Activated T-cell treated with anti-CD3 and anti-CD28 coated beads, Interleukin-2, amount 50 U/mL, for 1 hour (primary cell): ENCODE measurements at regions not wholly inside any gene's neighbourhood (a gene's known extent, or its start where the extent isn't known, plus 50 kb on each side); places are given as distances from the start of the nearest gene placed in this dataset.

Experiments used
- DNase-seq: peaks from one replicate; pipeline ENCODE4 v3.0.0-alpha.2; 2020

DNA sequence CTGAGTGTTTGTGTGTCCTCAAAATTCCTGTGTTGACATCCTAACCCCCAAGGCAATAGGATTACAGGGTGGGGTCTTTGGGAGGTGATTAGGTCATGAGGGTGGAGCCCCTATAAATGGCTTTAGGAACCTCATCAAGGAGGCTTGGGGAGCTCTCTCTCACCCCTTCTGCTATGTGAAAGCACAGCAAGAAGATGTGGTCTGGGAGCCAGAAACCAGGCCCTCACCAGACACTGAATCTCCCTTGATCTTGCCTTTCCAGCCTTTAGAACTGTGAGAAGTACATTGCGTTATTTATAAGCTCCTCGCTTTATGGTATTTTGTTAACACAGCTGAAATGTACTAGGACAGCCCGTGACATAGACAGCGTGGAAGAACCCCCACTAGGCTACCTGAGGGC, 712.0 kb upstream of the SGCG start:
- no peak for DNase-seq

DNA sequence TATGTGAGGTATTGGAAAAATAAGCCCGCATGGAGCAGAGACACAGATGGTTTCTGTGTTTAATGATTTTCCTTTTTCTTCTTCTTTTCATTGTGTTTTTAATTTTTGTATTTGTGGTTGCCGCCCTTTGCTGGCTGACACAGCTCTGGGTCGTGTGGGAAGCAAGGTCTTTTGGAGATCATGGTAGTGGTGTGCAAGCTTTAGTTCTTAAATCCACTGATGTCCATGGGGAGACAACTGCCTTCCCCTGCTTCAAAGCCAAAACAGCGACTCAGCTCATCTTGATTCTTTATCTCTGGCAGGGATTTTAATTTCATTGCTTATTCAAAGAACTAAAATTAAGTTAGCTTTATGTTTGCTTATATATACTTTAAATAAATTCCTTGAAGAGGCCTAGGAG, 711.3 kb upstream of the SGCG start:
- DNase-seq = no peak

DNA sequence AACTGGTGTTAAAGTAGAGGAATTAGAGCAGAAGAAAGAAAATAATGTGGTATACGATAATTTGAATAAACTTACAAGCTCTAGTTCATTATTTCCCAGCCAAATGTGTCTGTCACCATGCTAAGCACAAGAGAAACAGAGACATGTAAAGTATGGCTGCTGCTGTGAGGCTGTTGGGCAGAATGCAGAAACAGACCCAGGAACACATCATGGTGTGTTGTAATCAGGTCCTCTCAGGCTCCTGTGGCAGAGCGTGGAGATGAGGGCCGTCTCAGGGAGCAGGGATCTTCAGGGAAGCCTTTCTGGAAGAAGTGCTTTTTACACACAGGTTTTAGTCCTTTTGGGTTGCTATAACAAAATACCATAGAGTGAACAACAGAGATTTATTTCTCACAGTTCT, 710.7 kb upstream of the SGCG start:
- no peak for DNase-seq

DNA sequence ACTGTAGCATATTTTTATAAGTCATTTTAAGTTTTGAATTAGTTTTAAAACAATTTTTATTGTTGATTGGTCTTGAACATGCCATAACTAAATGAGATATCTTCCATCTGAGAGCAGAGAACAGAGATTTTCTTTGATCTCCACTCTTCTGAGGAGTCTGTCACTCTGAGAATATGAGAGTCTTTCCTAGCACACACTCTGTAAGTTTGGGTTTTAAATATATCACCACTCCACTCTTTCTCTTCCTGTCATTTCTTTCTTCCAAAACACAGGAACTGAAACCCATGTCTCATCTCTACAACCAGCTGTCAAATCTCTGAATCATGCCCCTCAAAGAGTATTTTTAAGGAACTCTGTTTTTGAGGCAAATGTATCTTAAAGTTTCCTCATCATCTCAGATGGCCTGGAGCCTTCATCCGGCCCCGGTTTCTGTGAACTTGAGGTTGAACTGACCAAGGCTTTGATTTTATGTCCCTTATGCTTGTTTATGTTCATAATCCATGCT, 698.2 kb upstream of the SGCG start:
- DNase-seq = no peak

DNA sequence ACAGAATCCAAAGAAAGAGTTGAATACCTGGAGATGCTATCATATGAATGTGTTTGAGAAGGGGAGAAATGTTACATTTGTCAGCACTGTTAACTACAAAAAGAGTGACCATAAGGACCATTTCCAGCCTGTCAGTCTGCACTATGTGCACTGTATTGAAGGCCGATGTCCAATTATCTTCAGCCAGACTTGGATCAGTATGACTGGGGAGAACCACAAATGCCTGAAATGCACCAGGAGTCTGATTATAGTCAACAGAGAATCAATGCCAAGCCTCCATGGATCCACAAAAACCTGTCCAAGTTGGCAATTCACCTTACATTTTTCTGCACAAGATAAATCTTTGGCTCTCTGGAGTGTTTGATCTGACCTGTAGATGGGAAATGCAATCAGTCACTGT, 697.5 kb upstream of the SGCG start:
- no peak for DNase-seq

DNA sequence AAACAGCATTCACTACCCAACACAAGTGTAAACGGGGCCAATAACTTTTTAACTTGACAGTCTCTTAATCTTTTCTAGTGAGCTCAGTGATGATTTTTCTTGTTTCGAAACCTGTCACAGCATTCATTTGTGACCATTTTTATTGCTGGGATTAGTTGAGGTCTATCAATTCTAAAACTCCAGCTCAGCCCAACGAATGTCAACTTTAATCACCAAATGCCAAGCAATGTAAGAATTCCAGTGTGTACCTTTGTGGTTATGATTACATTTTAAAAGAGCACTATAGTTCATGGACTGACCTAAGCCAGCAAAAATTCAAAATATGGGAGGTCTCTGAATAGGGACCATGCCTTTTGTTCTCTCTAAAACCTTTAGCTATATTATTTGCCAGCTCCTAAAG, 694.3 kb upstream of the SGCG start:
- no peak for DNase-seq

DNA sequence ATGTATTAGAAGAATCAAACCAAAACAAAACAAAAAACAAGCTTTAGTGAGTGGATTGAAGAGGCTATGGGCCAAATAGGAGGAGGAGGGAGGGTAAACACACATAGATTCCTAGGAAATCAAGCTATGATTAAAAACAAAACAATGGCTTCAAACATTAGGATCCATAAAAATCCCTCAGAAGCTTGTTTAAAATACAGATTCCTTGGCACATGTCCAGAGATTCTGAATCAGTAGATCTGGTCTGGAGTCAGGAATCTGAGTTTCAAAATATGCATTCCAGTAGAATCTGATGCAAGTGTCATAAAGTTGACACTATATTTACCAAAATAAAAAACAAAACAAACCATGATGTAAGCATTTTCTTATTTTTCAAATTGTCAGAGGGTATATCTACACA, 692.8 kb upstream of the SGCG start:
- no peak for DNase-seq

DNA sequence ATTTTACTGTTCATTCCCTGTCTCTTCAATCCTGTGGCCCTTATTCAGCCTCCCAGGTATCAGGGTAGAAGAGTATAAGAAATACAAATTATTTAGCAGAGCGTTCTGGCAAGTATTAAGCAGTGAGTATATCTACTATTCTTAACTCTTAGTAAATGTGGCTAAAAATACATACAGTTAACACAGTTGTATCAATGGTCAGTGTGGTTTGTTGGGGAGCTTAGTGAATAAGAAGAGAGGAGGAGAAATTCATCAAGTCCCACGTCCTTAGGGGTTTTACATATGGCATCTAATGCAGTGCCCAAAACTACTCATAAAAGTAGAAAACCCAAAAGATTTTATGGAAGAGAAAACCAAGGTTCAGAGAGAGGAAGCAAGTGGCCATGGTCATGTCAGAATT, 691.0 kb upstream of the SGCG start:
- DNase-seq = no peak

DNA sequence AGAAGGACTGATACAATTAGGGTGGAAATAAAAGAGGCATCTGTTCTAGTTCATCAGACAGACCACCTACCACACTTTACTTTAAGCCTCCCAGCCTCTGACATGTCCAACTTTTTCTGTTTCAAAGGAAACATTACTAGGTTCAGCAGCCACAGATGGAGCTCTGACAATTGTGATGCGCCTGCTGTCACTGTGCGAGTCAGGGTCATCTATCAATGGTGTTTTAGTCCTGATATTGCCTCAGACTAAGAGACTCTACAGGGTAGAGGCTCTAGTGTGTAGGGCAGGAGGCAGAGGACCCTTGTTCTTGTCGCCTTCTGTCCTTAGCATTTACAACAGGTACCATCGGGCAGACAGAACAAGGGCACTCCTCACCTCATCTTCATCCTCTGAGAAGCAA, 685.0 kb upstream of the SGCG start:
- DNase-seq = no peak

DNA sequence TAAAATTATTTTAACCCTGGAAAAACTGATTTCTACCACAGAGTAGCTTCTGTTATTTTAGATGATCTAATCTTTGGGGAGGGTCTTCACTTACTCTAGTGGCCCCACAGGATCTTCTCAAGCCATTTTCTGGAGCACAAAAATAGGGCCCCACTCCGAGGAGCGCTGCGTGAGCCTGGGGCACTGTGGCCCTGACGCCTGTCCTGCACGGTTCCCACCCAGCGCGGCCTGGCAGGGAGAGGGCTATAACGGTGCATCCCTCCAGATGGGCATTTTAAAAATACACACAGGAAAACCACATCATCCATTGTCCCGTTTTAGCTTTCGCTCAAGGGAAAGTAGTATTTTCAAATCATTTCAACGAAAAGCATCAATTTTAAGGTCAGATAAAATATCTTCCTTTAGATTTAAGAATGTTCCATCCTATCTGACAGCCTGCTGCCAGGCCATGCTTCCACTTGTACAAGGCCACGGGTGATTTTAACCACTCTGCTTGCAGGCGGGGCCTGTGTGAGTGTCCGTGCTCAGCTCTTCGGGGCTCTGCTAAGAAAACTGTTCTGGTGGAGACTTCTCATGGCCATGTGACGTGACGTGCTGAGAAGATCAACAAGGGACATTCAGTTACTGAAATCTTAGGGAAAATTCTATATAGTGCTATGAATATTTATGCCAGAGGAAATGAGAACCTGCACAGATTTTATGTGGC, 683.8 kb upstream of the SGCG start:
- DNase-seq = no peak

DNA sequence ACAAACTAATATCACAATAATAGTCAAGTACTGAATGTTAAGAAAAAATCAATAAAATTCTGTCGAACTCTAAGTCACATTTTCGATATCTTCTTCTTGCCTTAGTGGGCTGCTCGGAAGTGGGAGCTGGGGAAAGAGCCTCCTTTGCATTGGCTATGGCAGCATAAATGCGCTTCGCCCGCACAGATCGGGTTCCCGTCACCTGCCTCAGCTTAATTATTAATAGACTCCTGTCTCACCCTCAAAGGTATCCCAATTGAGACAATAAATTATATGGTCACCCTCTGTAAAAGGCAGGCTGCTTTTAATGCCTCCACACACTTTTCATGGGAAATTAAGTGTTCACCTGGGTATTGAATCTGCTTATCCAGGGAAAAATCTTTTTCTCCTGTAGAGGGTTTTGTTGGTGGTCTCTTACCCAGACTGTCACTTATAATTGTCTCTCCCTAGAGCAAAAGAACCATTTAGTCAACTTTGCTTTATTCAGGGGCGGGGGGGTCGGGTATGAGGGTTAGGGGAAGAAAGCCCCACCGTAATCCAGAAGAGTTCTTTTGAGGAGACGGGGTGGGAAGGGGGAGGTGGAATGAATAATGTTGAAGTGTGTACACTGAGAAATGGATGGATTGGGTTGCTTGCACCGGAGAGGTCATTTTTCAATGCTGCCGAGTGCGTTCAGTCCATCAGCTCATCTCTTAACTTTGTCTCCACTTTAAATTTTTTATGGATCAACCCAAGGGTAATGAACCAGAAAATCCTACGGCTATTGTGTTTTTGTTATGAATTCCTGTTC, 682.6 kb upstream of the SGCG start:
- no peak for DNase-seq

DNA sequence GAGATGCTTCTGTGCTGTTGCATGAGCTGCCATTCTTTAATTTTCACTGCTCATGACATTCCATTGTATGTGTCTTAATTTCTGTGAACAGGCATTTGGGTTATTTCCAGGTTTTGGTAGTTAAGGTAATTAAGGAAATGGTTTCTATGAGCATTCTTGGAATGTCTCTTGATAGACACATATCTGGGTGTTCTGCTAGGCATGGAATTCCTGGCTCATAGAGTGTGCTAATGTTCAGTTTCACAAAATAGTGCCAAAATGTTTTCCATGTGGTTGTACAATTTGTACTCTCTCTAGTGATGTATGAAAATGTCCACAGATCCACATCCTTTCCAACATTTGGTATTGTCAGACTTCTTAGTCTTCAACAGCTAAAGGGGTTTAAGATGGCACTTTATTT, 680.9 kb upstream of the SGCG start:
- DNase-seq = no peak

DNA sequence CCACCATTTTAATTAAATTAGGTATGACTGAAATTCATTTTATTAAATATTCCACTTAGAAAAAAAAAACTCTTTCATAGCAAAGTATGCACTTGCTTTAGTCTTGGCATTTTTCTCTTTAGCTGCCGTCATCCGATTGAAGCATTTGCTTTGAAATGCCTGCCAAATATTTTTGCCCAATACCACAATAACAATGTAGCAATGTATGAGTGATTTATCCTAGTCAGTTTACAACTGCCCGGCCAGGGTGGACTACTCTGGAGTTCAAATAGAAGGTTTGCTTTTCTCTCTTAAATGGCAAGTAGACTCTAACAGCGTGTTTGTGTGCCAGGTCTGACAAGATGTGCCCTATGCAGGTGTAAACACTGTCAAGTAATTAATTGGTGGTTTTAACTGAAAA, 675.3 kb upstream of the SGCG start:
- DNase-seq = no peak

DNA sequence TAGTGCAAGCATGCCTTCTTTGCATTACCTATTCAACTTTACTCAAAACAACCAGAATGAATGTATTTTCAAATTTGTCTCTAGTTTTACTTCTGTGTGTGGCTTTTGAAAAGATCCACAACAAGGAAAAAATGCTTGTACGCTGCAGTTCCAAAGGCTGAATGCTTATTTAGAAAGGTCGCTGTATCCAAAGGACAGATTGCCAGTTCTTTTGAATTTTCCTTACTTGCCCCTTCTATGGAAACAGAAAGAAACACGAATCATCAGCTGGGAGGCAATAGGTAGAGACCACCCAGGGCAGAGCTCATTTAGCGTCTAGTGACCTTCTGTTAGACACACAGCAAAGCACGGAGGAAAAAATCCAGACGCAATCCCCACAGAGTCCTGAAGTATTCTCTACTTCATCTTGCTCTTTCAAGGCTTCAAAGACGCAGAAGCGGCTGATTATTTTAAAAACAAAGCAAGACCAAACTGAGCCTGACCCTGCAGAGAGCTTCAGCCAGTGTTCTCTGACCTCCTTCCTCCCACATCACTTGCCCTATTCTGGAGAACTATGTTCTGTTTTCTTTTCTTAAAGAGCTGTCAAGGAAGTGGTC, 674.6 kb upstream of the SGCG start:
- no peak for DNase-seq

DNA sequence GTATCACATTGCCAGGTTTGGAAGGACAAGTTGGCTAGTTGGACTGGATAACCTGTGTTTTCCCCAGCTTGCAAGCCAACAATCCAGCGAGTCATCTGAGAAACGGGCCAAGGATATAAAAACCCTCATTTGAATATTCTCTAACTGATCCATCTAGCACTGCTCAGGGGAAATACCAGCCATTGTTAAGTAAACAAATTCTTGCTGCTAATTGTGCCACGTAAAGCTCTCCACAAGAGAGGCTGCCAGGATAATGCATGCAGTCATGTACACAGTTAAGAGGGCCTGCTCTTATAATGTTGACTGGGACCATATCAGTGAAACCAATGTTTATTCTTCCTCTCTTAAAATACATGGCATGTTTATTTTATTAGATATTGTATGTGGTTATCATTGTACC, 663.2 kb upstream of the SGCG start:
- no peak for DNase-seq

DNA sequence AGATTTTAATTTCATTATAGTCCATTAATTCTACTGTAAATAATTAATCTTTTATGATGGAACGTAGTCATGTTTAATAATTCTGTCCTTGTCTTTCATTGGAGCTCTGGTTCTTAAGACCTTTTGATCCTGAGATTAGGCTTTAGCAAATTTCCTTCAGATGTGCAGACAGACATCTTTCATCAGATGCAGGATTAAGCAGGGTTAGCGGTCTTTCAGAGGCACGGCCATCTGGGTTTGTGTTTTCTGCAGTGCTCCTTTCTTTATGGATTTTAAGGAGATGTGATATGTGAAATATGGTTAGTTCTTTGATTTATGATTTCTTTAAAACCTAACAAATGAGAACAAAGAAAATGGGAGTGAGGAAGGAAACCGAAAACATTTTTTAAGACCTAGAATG, 643.9 kb upstream of the SGCG start:
- no peak for DNase-seq

DNA sequence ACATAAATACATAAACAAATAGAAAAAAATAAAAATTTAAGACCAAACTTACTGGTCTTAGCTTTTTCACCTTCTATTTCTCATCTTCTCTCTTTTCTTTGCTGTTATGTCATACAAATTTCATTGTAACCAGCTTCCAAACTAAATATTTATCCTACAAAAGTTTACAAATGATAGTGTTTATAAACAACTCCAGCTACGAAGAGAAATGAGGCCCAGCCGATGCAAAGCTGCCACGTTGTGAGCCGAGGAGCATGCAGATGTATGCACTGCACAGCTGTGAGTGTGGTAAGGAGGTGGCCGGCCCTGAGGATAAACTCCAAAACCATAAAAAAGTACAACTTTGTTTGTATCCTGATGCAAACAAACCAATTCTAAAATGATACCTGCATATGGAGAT, 642.4 kb upstream of the SGCG start:
- DNase-seq = no peak

DNA sequence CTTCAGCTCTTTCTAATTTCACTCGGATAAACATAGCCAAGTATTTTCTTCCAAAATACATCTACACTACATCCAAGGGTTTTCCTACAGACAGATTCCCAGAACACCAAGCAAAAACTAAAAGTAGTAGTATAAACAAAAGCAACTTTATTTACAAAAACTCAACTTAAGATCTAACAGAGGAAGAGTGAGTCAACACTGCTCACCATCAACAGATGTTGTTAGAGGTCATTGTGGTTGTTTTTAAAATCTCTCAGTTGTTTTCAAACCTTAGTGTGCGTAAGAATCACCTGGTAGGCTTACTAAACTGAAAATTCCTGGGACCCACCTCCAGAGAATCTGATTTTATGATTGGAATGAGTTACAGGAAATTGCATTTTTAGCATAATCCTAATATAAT, 631.7 kb upstream of the SGCG start:
- no peak for DNase-seq

DNA sequence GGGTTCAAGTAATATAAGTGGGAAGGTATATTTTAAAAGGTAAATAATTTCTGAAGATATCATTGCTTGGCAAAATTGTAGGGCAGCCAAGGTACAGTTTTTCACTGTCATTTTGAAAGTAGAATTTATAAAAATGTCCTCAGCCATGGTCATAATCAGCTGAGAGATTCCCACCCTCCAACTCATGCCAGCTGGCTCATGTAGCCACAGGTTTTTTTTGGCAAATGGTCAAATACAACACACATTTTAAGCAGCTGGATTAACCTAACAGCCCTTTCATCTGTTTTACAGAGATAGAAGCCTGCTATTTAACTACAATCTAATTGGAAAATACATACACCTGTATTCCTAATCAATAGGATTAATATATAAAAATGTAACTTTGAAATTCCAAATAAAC, 619.2 kb upstream of the SGCG start:
- no peak for DNase-seq

DNA sequence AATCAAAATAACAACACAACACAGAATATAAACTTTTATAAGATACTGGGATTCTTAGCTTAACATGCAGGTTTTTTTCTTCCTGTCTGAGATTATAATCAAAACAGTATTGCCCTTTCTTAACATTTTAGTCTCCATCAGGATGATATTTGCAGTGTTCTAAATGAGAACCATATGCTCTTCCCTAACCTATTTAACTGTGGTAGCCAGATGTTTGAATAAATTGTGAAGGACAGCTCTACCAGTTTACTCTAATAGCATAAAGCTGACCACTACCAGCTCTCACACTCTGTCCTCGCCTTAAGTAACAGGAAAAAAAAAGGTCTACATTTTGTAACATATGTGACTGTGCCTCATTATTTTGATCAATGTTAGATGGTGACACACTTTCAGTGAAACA, 618.7 kb upstream of the SGCG start:
- DNase-seq = no peak

DNA sequence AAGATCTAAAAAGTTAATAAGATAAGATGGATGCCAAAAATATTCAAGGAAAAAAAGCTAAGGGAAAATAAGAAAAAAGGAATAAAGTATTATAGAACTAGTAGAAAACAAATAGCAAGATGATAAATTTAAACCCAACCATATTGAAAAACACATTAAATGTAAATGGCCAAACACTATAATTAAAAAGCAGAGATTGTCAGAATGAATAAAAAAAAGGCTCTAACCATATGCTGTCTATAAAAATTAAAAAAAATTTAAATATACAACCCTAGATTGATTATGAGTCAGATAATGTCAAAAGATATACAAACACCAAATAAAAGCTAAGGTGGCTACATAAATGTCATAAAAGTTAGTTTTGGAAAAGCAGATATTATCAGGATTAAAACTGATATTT, 617.5 kb upstream of the SGCG start:
- no peak for DNase-seq

DNA sequence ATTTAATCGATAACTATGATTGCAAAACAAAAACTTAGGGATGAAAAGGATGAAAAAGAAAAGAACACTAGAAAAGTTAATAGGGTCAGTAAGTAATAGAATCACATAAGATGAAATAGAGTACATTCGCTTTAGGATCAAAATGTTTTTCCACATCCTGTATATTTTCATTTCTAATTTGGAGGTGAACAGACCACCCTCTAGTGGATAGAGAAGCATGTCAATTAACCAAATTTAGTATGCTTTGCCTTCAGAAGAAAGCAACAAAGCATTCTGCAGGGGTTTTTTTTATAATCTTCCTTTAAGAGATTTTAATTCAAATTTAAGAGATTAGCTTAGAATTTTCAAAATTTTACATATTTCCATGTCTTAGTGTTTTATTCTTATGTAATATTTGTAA, 611.0 kb upstream of the SGCG start:
- no peak for DNase-seq

DNA sequence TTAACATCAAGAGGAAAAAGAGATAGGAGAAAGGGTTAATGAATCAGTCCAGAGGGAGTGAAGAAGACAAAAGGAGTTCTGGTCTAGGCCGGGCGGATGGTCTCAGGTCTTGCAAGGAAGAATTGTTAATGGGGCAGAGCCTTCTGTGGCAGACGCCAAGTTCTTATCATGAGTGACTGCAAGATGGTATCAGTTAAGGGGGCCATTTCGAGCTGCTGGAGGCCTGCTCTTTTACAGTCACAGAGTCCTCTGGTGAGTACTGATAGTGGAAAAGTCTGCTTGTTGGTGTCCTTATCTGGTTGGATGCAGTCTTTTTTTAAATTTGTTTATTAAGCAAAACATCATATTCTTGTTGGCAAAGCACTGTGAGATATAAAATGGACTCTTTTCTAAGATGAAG, 590.9 kb upstream of the SGCG start:
- DNase-seq = no peak

DNA sequence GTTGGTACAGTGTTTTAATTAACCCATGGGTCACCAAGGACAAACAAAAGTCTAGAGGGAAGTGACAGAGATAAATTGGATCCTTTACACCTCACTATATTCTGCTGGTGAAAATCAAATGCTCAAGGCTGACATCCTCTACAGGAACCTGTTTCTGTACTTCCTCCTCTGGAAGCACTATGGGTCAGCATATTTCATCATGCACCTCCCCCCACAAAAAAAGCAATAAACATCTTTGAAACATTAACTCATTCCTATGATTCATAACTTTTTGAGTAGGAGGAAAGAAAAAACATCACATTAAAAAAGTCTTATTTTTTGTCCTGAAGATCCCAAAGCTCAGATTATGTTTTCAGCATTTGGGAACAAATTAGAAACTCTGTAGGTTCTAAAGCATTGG, 588.3 kb upstream of the SGCG start:
- no peak for DNase-seq
